ENCODE measurements at regions not wholly inside any gene's neighbourhood (a gene's known extent, or its start where the extent isn't known, plus 50 kb on each side); places are given as distances from the start of the nearest gene placed in this dataset.
A peak's percentile ranks its signal among the peaks of the same experiment; 100 is the strongest.

GRCh38 chr2:64350996-64351395 is 103.0 kb upstream of the LGALSL start:
- Histone ChIP-seq H3K4me3 (no peak overlapping the region), H3K36me3 (no peaks in the 10 kb centered on the region), H3K27me3 (no peaks in the 10 kb centered on the region), H3K27ac (no peak overlapping the region), H3K9me3 (no peaks in the 10 kb centered on the region), H3K4me1 (peaks cover 0 to 3% (median 0%) of the 10 kb centered on the region in 4 donors)
- no peak for DNase-seq
- intact Hi-C loops (cut with DNase I; ENCODE audit: low total_unique reads) = no loop called here
- TF ChIP-seq CTCF (IDR thresholded peaks at IDR 0.05) = no peak

- Histone ChIP-seq H3K4me1 (peaks cover 0 to 3% (median 0%) of the 10 kb centered on the region in 4 donors), H3K4me3 (no peak overlapping the region), H3K27me3 (no peaks in the 10 kb centered on the region), H3K36me3 (no peaks in the 10 kb centered on the region), H3K27ac (no peak overlapping the region), H3K9me3 (no peaks in the 10 kb centered on the region)
- no peak for DNase-seq
- intact Hi-C loops (cut with DNase I; ENCODE audit: low total_unique reads) = no loop called here
- no peak for TF ChIP-seq CTCF (IDR thresholded peaks at IDR 0.05)
These were observed 101.7 kb upstream of the LGALSL start for GRCh38 chr2:64352292-64352691.

- H3K36me3 ChIP-seq = no peaks in the 10 kb centered on the region
- H3K27me3 ChIP-seq = no peaks in the 10 kb centered on the region
- intact Hi-C loops (cut with DNase I; ENCODE audit: low total_unique reads) = no loop called here
These were observed 98.9 kb upstream of the LGALSL start for GRCh38 chr2:64354857-64355680.

GRCh38 chr2:64356906-64357305 is 97.1 kb upstream of the LGALSL start:
- Histone ChIP-seq H3K27ac (no peak overlapping the region), H3K36me3 (no peaks in the 10 kb centered on the region), H3K4me3 (no peak overlapping the region), H3K9me3 (no peaks in the 10 kb centered on the region), H3K4me1 (peaks cover 0 to 16% (median 10%) of the 10 kb centered on the region in 4 donors), H3K27me3 (no peaks in the 10 kb centered on the region)
- DNase-seq = no peak
- intact Hi-C loops (cut with DNase I; ENCODE audit: low total_unique reads) = no loop called here
- TF ChIP-seq CTCF (IDR thresholded peaks at IDR 0.05) = no peak

More at GRCh38 chr2:64354857-64355680, 98.9 kb upstream of the LGALSL start:
- no peak for DNase-seq
- no peaks in the 10 kb centered on the region for H3K9me3 ChIP-seq
- H3K27ac ChIP-seq = no peak overlapping the region
- no peak for TF ChIP-seq CTCF (IDR thresholded peaks at IDR 0.05)
- no peak overlapping the region for H3K4me3 ChIP-seq
- peaks cover 0 to 8% (median 6%) of the 10 kb centered on the region in 4 donors for H3K4me1 ChIP-seq

- Histone ChIP-seq H3K9me3 (no peaks in the 10 kb centered on the region), H3K4me3 (no peak overlapping the region), H3K27ac (peak overlapping the region; percentile 50 to 71), H3K36me3 (no peaks in the 10 kb centered on the region), H3K27me3 (no peaks in the 10 kb centered on the region), H3K4me1 (peaks cover 0 to 16% (median 10%) of the 10 kb centered on the region in 4 donors)
- intact Hi-C loops (cut with DNase I; ENCODE audit: low total_unique reads) = no loop called here
- no peak for TF ChIP-seq CTCF (IDR thresholded peaks at IDR 0.05)
- DNase-seq = no peak
These were observed 94.6 kb upstream of the LGALSL start for GRCh38 chr2:64359171-64359891.
